GM21825 (cell line): ENCODE measurements at regions not wholly inside any gene's neighbourhood (a gene's known extent, or its start where the extent isn't known, plus 50 kb on each side); places are given as distances from the start of the nearest gene placed in this dataset.

Source experiments
- ATAC-seq: cut with Tn5 transposase; IDR thresholded peaks from one replicate; pipeline ENCODE4 v1.9.1; 2021; ENCODE audit warnings: mild to moderate bottlenecking, moderate library complexity; ENCODE audit not compliant: unreplicated experiment

- no peak for ATAC-seq
Observed at GRCh38 chr3:150269526-150269925, 138.6 kb upstream of the TSC22D2 start.

GRCh38 chr3:150268426-150269391 is 139.4 kb upstream of the TSC22D2 start:
- ATAC-seq: no peak

- no peak for ATAC-seq
Observed at GRCh38 chr3:150267288-150267687, 140.8 kb upstream of the TSC22D2 start.

GRCh38 chr3:150265305-150265704 is 142.8 kb upstream of the TSC22D2 start:
- no peak for ATAC-seq

GRCh38 chr3:150264561-150265279 is 143.4 kb upstream of the TSC22D2 start:
- no peak for ATAC-seq

GRCh38 chr3:150261958-150262357 is 146.1 kb upstream of the TSC22D2 start:
- no peak for ATAC-seq

GRCh38 chr3:150261418-150261817 is 146.7 kb upstream of the TSC22D2 start:
- ATAC-seq: no peak

GRCh38 chr3:150260398-150260710 is 147.7 kb upstream of the TSC22D2 start:
- ATAC-seq: no peak

GRCh38 chr3:150259526-150260397 is 148.3 kb upstream of the TSC22D2 start:
- ATAC-seq: no peak

- no peak for ATAC-seq
Observed at GRCh38 chr3:150256782-150257181, 151.3 kb upstream of the TSC22D2 start.

- no peak for ATAC-seq
Observed at GRCh38 chr3:150256318-150256717, 151.8 kb upstream of the TSC22D2 start.

GRCh38 chr3:150255826-150256225 is 152.3 kb upstream of the TSC22D2 start:
- no peak for ATAC-seq

- ATAC-seq: no peak
Observed at GRCh38 chr3:150255413-150255812, 152.7 kb upstream of the TSC22D2 start.

- no peak for ATAC-seq
Observed at GRCh38 chr3:150254309-150254708, 153.8 kb upstream of the TSC22D2 start.

- no peak for ATAC-seq
Observed at GRCh38 chr3:150253622-150254021, 154.5 kb upstream of the TSC22D2 start.

- ATAC-seq: no peak
Observed at GRCh38 chr3:150252462-150252861, 155.6 kb upstream of the TSC22D2 start.

- ATAC-seq: no peak
Observed at GRCh38 chr3:150251187-150252062, 156.7 kb upstream of the TSC22D2 start.

- no peak for ATAC-seq
Observed at GRCh38 chr3:150249779-150250470, 158.2 kb upstream of the TSC22D2 start.

GRCh38 chr3:150248888-150249681 is 159.0 kb upstream of the TSC22D2 start:
- ATAC-seq: no peak
